ENCODE measurements at regions not wholly inside any gene's neighbourhood (a gene's known extent, or its start where the extent isn't known, plus 50 kb on each side); places are given as distances from the start of the nearest gene placed in this dataset.
"Not testable (repeated sequence)": the region's sequence is repeated elsewhere in the genome, so short reads cannot be mapped to it uniquely, and the experiment has no call there.

GRCh38 chr9:15372455-15372854 lies 50.2 kb upstream of the SNAPC3 start:
- no peak for DNase-seq

DNA sequence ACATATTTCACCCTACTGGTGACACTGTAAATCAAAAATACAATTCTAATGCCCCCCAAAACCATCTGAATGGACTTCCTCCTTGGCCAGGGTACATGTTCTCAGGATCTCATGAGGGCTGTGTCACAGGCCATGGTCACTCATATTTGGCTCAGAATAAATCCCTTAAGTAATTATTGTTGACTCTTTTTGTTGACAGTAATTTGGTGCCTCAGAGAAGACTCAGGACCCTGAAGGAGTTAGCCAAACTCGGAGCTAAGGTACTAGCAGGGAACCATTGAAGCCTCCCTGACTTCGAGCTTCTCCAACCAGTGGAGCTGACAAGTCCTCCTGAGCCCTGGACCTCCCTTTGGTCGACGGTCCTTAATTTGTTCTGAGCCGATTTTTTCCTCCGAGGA lies 51.2 kb upstream of the SNAPC3 start:
- no peak for DNase-seq

- DNase-seq: no peak
These were observed 51.9 kb upstream of the SNAPC3 start for GRCh38 chr9:15370466-15371447.

DNA sequence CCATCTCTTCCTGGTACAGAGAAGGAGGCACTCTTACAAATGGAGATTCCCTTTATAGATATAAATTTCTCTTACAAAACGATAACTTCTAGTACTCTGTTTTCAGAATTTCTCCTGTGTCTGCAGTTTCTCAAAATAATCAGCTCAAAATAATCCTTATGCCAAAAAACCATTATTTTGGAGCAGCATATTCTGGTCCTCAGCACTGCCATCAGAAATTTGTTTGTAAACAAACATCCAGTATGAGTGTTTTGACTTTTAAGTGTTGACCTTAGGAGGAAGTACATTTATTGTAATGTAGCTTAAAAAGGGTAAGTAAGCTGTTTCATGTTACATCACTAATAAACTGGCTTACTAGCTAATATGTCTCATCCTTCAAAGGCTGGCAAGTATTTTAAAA lies 52.8 kb upstream of the SNAPC3 start:
- DNase-seq: no peak

- no peak for DNase-seq
These were observed 53.4 kb upstream of the SNAPC3 start for GRCh38 chr9:15369238-15369637.

DNA sequence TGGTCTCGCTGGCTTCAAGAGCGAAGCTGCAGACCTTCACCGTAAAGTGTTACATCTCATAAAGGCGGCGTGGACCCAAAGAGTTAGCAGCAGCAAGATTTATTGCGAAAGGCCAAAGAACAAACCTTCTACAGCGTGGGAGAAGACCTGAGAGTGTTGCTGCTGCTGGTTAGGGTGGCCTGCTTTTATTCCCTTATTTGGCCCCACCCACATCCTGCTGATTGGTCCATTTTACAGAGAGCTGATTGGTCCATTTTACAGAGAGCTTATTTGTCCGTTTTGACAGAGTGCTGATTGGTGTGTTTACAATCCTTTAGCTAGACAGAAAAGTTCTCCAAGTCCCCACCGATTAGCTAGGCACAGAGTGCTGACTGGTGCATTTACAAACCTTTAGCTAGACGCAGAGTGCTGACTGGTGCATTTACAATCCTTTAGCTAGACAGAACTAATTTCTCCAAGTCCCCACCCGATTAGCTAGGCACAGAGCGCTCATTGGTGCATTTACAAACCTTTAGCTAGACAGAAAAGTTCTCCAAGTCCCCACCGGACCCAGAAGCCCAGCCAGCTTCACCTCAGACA lies 57.6 kb upstream of the SNAPC3 start:
- DNase-seq: not testable (repeated sequence)

- peak; percentile 0 for DNase-seq
These were observed 54.7 kb upstream of the TTC39B start for GRCh38 chr9:15361737-15362136.

- peak; percentile 9 for DNase-seq
These were observed 50.1 kb upstream of the TTC39B start for GRCh38 chr9:15357050-15357653.

Data from DMS53 (cell line).